K562 (cell line): ENCODE measurements at regions not wholly inside any gene's neighbourhood (a gene's known extent, or its start where the extent isn't known, plus 50 kb on each side); places are given as distances from the start of the nearest gene placed in this dataset.

Experiments
- EZH2 ChIP-seq: IDR thresholded peaks from 2 replicates; pipeline ENCODE4 v1.6.1; 2012; ENCODE audit warnings: low read depth, mild to moderate bottlenecking, inconsistent platforms, low read length, borderline replicate concordance
- KLF6 ChIP-seq: fragments of 250-450 bp; sonication (Bioruptor Pico); IDR thresholded peaks from 2 replicates; pipeline ENCODE4 v1.4.0; 2020; ENCODE audit warnings: mild to moderate bottlenecking, moderate library complexity, borderline replicate concordance
- MBD2 ChIP-seq: sonication (generic); IDR thresholded peaks from 2 replicates; pipeline ENCODE4 v1.6.1; 2016; ENCODE audit warnings: low read depth, borderline replicate concordance
- POLR2A ChIP-seq: fragments of 450-650 bp; conservative IDR thresholded peaks from 2 replicates; pipeline ENCODE4 v1.6.1; 2016
- RAD21 ChIP-seq, 2 experiments: fragments of 250-450 bp in 1 of 2; fragments of 450-650 bp in 1 of 2; sonication (Bioruptor Pico) in 1 of 2; formaldehyde crosslinking in 1 of 2; IDR thresholded peaks in 1 of 2; conservative IDR thresholded peaks in 1 of 2; 2 replicates each; pipeline versions ENCODE4 v1.4.0 to v1.8.0; 2020 to 2022; ENCODE audit warnings: mild to moderate bottlenecking in 2 of 2, moderate library complexity in 1 of 2
- SETDB1 ChIP-seq: IDR thresholded peaks from one replicate; pipeline ENCODE4 v1.6.1; 2012; ENCODE audit warnings: low read length, control low read depth, inconsistent platforms
- SMARCC2 ChIP-seq: fragments of 450-650 bp; IDR thresholded peaks from 2 replicates; pipeline ENCODE4 v1.6.1; 2017; ENCODE audit warnings: antibody characterized with exemption, moderate library complexity, mild to moderate bottlenecking, low read depth
- SREBF2 ChIP-seq: sonication (generic); formaldehyde crosslinking; IDR thresholded peaks from 2 replicates; pipeline ENCODE4 v1.4.0; 2020; ENCODE audit warnings: mild to moderate bottlenecking, missing genetic modification reagents
- TAF7 ChIP-seq: fragments of 450-650 bp; IDR thresholded peaks from 2 replicates; pipeline ENCODE4 v1.6.1; 2016; ENCODE audit warnings: missing genetic modification characterization, missing compliant biosample characterization
- ZNF263 ChIP-seq: sonication (generic); formaldehyde crosslinking; IDR thresholded peaks from 2 replicates; pipeline ENCODE4 v1.8.0; 2022; ENCODE audit warnings: mild to moderate bottlenecking, missing genetic modification reagents, borderline replicate concordance
- TF ChIP-seq, protein P1 (sequence below): fragments of 250-450 bp; sonication (Bioruptor Pico); IDR thresholded peaks from 2 replicates; pipeline ENCODE4 v1.5.0; 2020; ENCODE audit warnings: mild to moderate bottlenecking, borderline replicate concordance
- TF ChIP-seq, protein P2 (sequence below): sonication (generic); formaldehyde crosslinking; IDR thresholded peaks from 2 replicates; pipeline ENCODE4 v1.9.0; 2022; ENCODE audit warnings: mild to moderate bottlenecking, missing genetic modification reagents

DNA sequence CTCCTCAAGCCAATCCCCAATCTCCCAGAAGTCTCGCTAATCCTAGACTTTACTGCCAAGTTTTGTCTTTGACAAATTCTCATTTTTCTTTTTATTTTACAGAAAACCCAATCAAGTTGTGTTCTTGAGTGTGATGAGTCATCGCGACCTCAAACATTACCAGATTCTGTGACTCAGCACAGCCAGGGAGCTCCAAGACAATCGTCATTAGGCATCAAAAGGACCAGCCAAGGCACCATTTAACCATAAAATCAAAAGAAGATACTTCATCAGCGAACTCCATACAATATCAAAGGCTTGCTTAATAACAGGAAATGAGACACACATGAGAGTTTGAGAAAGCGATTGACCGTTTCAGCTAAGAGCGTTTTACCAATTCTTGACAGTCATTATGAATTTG lies 146.2 kb upstream of the AGAP1 start:
- TF ChIP-seq, protein P1, sequence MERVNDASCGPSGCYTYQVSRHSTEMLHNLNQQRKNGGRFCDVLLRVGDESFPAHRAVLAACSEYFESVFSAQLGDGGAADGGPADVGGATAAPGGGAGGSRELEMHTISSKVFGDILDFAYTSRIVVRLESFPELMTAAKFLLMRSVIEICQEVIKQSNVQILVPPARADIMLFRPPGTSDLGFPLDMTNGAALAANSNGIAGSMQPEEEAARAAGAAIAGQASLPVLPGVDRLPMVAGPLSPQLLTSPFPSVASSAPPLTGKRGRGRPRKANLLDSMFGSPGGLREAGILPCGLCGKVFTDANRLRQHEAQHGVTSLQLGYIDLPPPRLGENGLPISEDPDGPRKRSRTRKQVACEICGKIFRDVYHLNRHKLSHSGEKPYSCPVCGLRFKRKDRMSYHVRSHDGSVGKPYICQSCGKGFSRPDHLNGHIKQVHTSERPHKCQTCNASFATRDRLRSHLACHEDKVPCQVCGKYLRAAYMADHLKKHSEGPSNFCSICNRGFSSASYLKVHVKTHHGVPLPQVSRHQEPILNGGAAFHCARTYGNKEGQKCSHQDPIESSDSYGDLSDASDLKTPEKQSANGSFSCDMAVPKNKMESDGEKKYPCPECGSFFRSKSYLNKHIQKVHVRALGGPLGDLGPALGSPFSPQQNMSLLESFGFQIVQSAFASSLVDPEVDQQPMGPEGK (CRISPR knock-in tag), result no peak
- TF ChIP-seq POLR2A (no peak), MBD2 (no peak), SREBF2 (CRISPR knock-in tag) (no peak), SETDB1 (no peak), EZH2 (no peak), ZNF263 (CRISPR knock-in tag) (no peak), KLF6 (CRISPR knock-in tag) (no peak), RAD21 (CRISPR knock-in tag; conservative IDR thresholded peaks at IDR 0.05 in 1 of 2, IDR thresholded peaks at IDR 0.05 in 1 of 2) (no peak), SMARCC2 (no peak), TAF7 (tag) (no peak)
- TF ChIP-seq, protein P2, sequence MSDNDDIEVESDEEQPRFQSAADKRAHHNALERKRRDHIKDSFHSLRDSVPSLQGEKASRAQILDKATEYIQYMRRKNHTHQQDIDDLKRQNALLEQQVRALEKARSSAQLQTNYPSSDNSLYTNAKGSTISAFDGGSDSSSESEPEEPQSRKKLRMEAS, result no peak
